ENCODE measurements at regions not wholly inside any gene's neighbourhood (a gene's known extent, or its start where the extent isn't known, plus 50 kb on each side); places are given as distances from the start of the nearest gene placed in this dataset.
"Not testable (repeated sequence)": the region's sequence is repeated elsewhere in the genome, so short reads cannot be mapped to it uniquely, and the experiment has no call there.

GRCh38 chr2:88875736-88876135, 184.3 kb downstream of the RPIA start:
- H3K4me3 ChIP-seq (ENCODE audit: insufficient read depth, low read depth, low read length): no peak overlapping the region
- H3K27me3 ChIP-seq (ENCODE audit: control insufficient read depth, insufficient read depth, low read length, poor library complexity, severe bottlenecking): no peaks in the 10 kb centered on the region
- no peaks in the 10 kb centered on the region for H3K4me1 ChIP-seq (ENCODE audit: control insufficient read depth, insufficient read depth, low read length)
- no peaks in the 10 kb centered on the region for H3K36me3 ChIP-seq (ENCODE audit: control insufficient read depth, insufficient read depth, low read length)
- no peaks in the 10 kb centered on the region for H3K9me3 ChIP-seq (ENCODE audit: control insufficient read depth, low read length)
- H3K27ac ChIP-seq (ENCODE audit: insufficient read depth, low read depth, low read length, poor library complexity, severe bottlenecking): no peak overlapping the region
- WGBS, 2 experiments: 41 to 65% methylated on average over 2 to 3 of the region's 3 CpGs

GRCh38 chr2:88880441-88880953, 189.0 kb downstream of the RPIA start:
- Histone ChIP-seq H3K27me3 (ENCODE audit: control insufficient read depth, insufficient read depth, low read length, poor library complexity, severe bottlenecking) (no peaks in the 10 kb centered on the region), H3K4me1 (ENCODE audit: control insufficient read depth, insufficient read depth, low read length) (no peaks in the 10 kb centered on the region), H3K4me3 (ENCODE audit: insufficient read depth, low read depth, low read length) (no peak overlapping the region), H3K27ac (ENCODE audit: insufficient read depth, low read depth, low read length, poor library complexity, severe bottlenecking) (no peak overlapping the region), H3K36me3 (ENCODE audit: control insufficient read depth, insufficient read depth, low read length) (no peaks in the 10 kb centered on the region), H3K9me3 (ENCODE audit: control insufficient read depth, low read length) (no peaks in the 10 kb centered on the region)
- WGBS, 2 experiments: 58 to 62% methylated on average over 11 of the region's 11 CpGs

DNA sequence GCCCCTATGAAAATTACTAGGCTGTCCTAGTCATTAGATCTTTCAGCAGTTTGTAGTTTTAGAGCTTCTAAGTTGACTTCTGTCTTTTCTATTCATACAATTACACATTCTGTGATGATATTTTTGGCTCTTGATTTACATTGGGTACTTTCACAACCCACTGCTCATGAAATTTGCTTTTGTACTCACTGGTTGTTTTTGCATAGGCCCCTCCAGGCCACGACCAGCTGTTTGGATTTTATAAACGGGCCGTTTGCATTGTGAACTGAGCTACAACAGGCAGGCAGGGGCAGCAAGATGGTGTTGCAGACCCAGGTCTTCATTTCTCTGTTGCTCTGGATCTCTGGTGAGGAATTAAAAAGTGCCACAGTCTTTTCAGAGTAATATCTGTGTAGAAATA, 193.8 kb downstream of the RPIA start:
- H3K4me1 ChIP-seq (ENCODE audit: control insufficient read depth, insufficient read depth, low read length): no peaks in the 10 kb centered on the region
- H3K27me3 ChIP-seq (ENCODE audit: control insufficient read depth, insufficient read depth, low read length, poor library complexity, severe bottlenecking): no peaks in the 10 kb centered on the region
- H3K36me3 ChIP-seq (ENCODE audit: control insufficient read depth, insufficient read depth, low read length): no peaks in the 10 kb centered on the region
- no peak overlapping the region for H3K4me3 ChIP-seq (ENCODE audit: insufficient read depth, low read depth, low read length)
- H3K9me3 ChIP-seq (ENCODE audit: control insufficient read depth, low read length): no peaks in the 10 kb centered on the region
- 87 to 90% methylated on average over 3 of the region's 3 CpGs for WGBS, 2 experiments
- no peak overlapping the region for H3K27ac ChIP-seq (ENCODE audit: insufficient read depth, low read depth, low read length, poor library complexity, severe bottlenecking)

GRCh38 chr2:88885679-88886416, 194.4 kb downstream of the RPIA start:
- Histone ChIP-seq H3K4me1 (ENCODE audit: control insufficient read depth, insufficient read depth, low read length) (no peaks in the 10 kb centered on the region), H3K36me3 (ENCODE audit: control insufficient read depth, insufficient read depth, low read length) (no peaks in the 10 kb centered on the region), H3K4me3 (ENCODE audit: insufficient read depth, low read depth, low read length) (no peak overlapping the region), H3K9me3 (ENCODE audit: control insufficient read depth, low read length) (no peaks in the 10 kb centered on the region), H3K27ac (ENCODE audit: insufficient read depth, low read depth, low read length, poor library complexity, severe bottlenecking) (no peak overlapping the region), H3K27me3 (ENCODE audit: control insufficient read depth, insufficient read depth, low read length, poor library complexity, severe bottlenecking) (no peaks in the 10 kb centered on the region)
- 92% methylated on average over 11 of the region's 11 CpGs for WGBS, 2 experiments

DNA sequence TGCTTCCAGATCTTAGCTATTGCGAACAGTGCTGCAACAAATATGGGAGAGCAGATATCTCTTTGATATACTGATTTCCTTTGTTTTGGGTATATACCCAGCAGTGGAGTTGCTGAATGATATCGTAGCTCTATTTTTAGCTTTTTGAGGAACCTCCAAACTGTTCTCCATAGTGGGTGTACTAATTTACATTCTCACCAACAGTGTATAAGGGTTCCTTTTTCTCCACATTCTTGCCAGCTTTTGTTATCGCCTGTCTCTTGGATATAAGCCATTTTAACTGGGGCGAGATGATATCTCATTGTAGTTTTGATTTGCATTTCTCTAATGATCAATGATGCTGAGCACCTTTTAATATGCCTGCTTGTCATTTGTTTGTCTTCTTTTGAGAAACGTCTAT, 196.0 kb downstream of the RPIA start:
- H3K4me3 ChIP-seq (ENCODE audit: insufficient read depth, low read depth, low read length); H3K27ac ChIP-seq (ENCODE audit: insufficient read depth, low read depth, low read length, poor library complexity, severe bottlenecking); H3K36me3 ChIP-seq (ENCODE audit: control insufficient read depth, insufficient read depth, low read length); H3K4me1 ChIP-seq (ENCODE audit: control insufficient read depth, insufficient read depth, low read length); H3K9me3 ChIP-seq (ENCODE audit: control insufficient read depth, low read length); H3K27me3 ChIP-seq (ENCODE audit: control insufficient read depth, insufficient read depth, low read length, poor library complexity, severe bottlenecking): not testable (repeated sequence)
- 88 to 92% methylated on average over 4 to 5 of the region's 5 CpGs for WGBS, 2 experiments

DNA sequence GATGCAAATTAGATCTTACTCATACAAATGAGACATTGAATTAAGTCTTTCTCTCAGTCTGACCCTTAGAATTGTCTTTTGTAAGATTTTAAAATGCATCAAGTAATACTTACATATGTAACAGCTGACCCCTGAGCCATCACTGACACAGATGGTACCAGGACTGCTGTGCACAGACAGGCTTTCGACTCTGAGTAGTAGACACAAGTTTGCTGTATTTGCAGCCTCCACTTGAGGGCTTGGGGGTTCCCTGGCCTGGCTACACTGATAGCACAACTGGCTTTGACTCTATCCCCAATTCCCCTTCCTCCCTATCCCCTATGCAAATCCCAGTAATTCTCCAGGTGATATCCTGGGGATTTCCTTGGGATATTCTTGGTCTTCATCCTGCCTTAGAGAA, 200.7 kb downstream of the RPIA start:
- Histone ChIP-seq H3K4me3 (ENCODE audit: insufficient read depth, low read depth, low read length) (no peak overlapping the region), H3K36me3 (ENCODE audit: control insufficient read depth, insufficient read depth, low read length) (no peaks in the 10 kb centered on the region), H3K27ac (ENCODE audit: insufficient read depth, low read depth, low read length, poor library complexity, severe bottlenecking) (no peak overlapping the region), H3K4me1 (ENCODE audit: control insufficient read depth, insufficient read depth, low read length) (no peaks in the 10 kb centered on the region), H3K27me3 (ENCODE audit: control insufficient read depth, insufficient read depth, low read length, poor library complexity, severe bottlenecking) (no peaks in the 10 kb centered on the region), H3K9me3 (ENCODE audit: control insufficient read depth, low read length) (no peaks in the 10 kb centered on the region)
- WGBS, 2 experiments: 88 to 92% methylated on average over 1 of the region's 1 CpG

GRCh38 chr2:88892788-88893187, 201.3 kb downstream of the RPIA start:
- no peaks in the 10 kb centered on the region for H3K36me3 ChIP-seq (ENCODE audit: control insufficient read depth, insufficient read depth, low read length)
- no peaks in the 10 kb centered on the region for H3K9me3 ChIP-seq (ENCODE audit: control insufficient read depth, low read length)
- H3K4me1 ChIP-seq (ENCODE audit: control insufficient read depth, insufficient read depth, low read length): no peaks in the 10 kb centered on the region
- H3K27ac ChIP-seq (ENCODE audit: insufficient read depth, low read depth, low read length, poor library complexity, severe bottlenecking): no peak overlapping the region
- H3K4me3 ChIP-seq (ENCODE audit: insufficient read depth, low read depth, low read length): no peak overlapping the region
- H3K27me3 ChIP-seq (ENCODE audit: control insufficient read depth, insufficient read depth, low read length, poor library complexity, severe bottlenecking): no peaks in the 10 kb centered on the region
- 90 to 96% methylated on average over 4 of the region's 4 CpGs for WGBS, 2 experiments

- H3K27ac ChIP-seq (ENCODE audit: insufficient read depth, low read depth, low read length, poor library complexity, severe bottlenecking): no peak overlapping the region
- no peaks in the 10 kb centered on the region for H3K4me1 ChIP-seq (ENCODE audit: control insufficient read depth, insufficient read depth, low read length)
- 92 to 100% methylated on average over 1 of the region's 1 CpG for WGBS, 2 experiments
- H3K9me3 ChIP-seq (ENCODE audit: control insufficient read depth, low read length): no peaks in the 10 kb centered on the region
- no peaks in the 10 kb centered on the region for H3K36me3 ChIP-seq (ENCODE audit: control insufficient read depth, insufficient read depth, low read length)
- no peaks in the 10 kb centered on the region for H3K27me3 ChIP-seq (ENCODE audit: control insufficient read depth, insufficient read depth, low read length, poor library complexity, severe bottlenecking)
- H3K4me3 ChIP-seq (ENCODE audit: insufficient read depth, low read depth, low read length): no peak overlapping the region
Observed at GRCh38 chr2:88896971-88897370, 205.5 kb downstream of the RPIA start.

DNA sequence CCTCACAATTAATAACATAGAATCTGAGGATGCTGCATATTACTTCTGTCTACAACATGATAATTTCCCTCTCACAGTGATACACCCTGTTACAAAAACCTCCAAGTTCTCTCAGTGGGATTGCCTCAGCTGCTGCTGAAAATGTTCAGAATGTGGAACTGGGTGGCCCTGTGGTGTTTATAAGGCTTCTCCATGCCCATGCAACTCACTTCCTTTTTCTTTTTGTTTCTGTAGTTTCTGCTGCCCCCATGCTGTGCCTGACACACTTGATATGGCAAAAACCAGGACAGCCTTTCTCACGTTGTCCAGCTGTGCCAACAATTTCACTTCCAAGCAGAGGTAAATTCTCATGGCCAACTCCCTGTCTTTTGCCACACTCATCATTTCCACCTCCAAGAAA, 206.2 kb downstream of the RPIA start:
- Histone ChIP-seq H3K9me3 (ENCODE audit: control insufficient read depth, low read length) (no peaks in the 10 kb centered on the region), H3K4me3 (ENCODE audit: insufficient read depth, low read depth, low read length) (no peak overlapping the region), H3K27ac (ENCODE audit: insufficient read depth, low read depth, low read length, poor library complexity, severe bottlenecking) (no peak overlapping the region), H3K27me3 (ENCODE audit: control insufficient read depth, insufficient read depth, low read length, poor library complexity, severe bottlenecking) (no peaks in the 10 kb centered on the region), H3K36me3 (ENCODE audit: control insufficient read depth, insufficient read depth, low read length) (no peaks in the 10 kb centered on the region), H3K4me1 (ENCODE audit: control insufficient read depth, insufficient read depth, low read length) (no peaks in the 10 kb centered on the region)
- WGBS, 2 experiments: 63 to 70% methylated on average over 1 of the region's 1 CpG

- Histone ChIP-seq H3K9me3 (ENCODE audit: control insufficient read depth, low read length) (no peaks in the 10 kb centered on the region), H3K27me3 (ENCODE audit: control insufficient read depth, insufficient read depth, low read length, poor library complexity, severe bottlenecking) (no peaks in the 10 kb centered on the region), H3K36me3 (ENCODE audit: control insufficient read depth, insufficient read depth, low read length) (no peaks in the 10 kb centered on the region), H3K4me1 (ENCODE audit: control insufficient read depth, insufficient read depth, low read length) (no peaks in the 10 kb centered on the region), H3K4me3 (ENCODE audit: insufficient read depth, low read depth, low read length) (no peak overlapping the region), H3K27ac (ENCODE audit: insufficient read depth, low read depth, low read length, poor library complexity, severe bottlenecking) (no peak overlapping the region)
- 12% methylated on average over 2 of the region's 2 CpGs for WGBS, 2 experiments
Observed at GRCh38 chr2:88903749-88904353, 212.4 kb downstream of the RPIA start.

Measured in ectodermal cell (in vitro differentiated cells).